A549 (cell line): ENCODE measurements at regions not wholly inside any gene's neighbourhood (a gene's known extent, or its start where the extent isn't known, plus 50 kb on each side); places are given as distances from the start of the nearest gene placed in this dataset.

Source experiments
- ATAC-seq, 2 experiments: fragments of 200-7000 bp in 1 of 2; fragments of >200 bp in 1 of 2; cut with Nextera tagmentation in 1 of 2; cut with Tn5 transposase in 1 of 2; 3 replicates each; pipeline versions ENCODE4 v1.8.0 to v1.9.1; 2018 to 2020; ENCODE audit warnings: mild to moderate bottlenecking in 1 of 2, moderate library complexity in 1 of 2
- CTCF ChIA-PET: fragments of 300-600 bp; sonication (Branson Sonifier 250); formaldehyde crosslinking; extraction: SDS; loops from one replicate; lab custom pipeline; 2021; ENCODE audit warnings: antibody characterized with exemption, inconsistent platforms; lab: Yijun Ruan, JAX
- POLR2A ChIA-PET: fragments of 350-600 bp; formaldehyde crosslinking; extraction: SDS; loops from one replicate; lab custom pipeline; 2021; ENCODE audit warnings: antibody characterized with exemption, inconsistent platforms; lab: Yijun Ruan, JAX
- DNase-seq, 2 experiments: peaks; one replicate each; pipeline versions ENCODE4 v3.0.0 to v3.0.0-alpha.2; 2011 to 2016; ENCODE audit warnings: low read depth in 1 of 2, low spot score in 1 of 2
- FAIRE-seq: peaks from 2 replicates; lab custom pipeline; 2011; peaks lifted over from hg19 to GRCh38; lab: Jason Lieb, UNC
- H3K27ac ChIP-seq, 2 experiments: fragments of >200 bp; sonication (Bioruptor Twin); formaldehyde crosslinking; 3 replicates each; pipeline ENCODE4 v1.5.1; 2016 to 2017
- H3K4me1 ChIP-seq: fragments of >200 bp; sonication (Bioruptor Twin); formaldehyde crosslinking; 3 replicates; pipeline ENCODE4 v1.6.1; 2016
- H3K4me2 ChIP-seq: fragments of >200 bp; sonication (Bioruptor Twin); formaldehyde crosslinking; 3 replicates; pipeline ENCODE4 v1.6.1; 2016
- H3K4me3 ChIP-seq: fragments of >200 bp; sonication (Bioruptor Twin); formaldehyde crosslinking; 3 replicates; pipeline ENCODE4 v1.5.1; 2016
- H3K9me3 ChIP-seq: fragments of >200 bp; sonication (Bioruptor Twin); formaldehyde crosslinking; 3 replicates; pipeline ENCODE4 v1.6.1; 2016
- BHLHE40 ChIP-seq: IDR thresholded peaks from 2 replicates; pipeline ENCODE4 v1.6.1; 2012; ENCODE audit warnings: low read depth, low read length, inconsistent platforms
- E2F6 ChIP-seq: IDR thresholded peaks from 2 replicates; pipeline ENCODE4 v1.6.1; 2012; ENCODE audit warnings: low read depth, borderline replicate concordance
- EHMT2 ChIP-seq: fragments of 200-600 bp; sonication (generic); IDR thresholded peaks from 2 replicates; pipeline ENCODE4 v1.6.1; 2016; ENCODE audit warnings: antibody characterized with exemption, low read depth, mild to moderate bottlenecking, moderate library complexity
- EP300 ChIP-seq, 2 experiments: fragments of >200 bp; sonication (Bioruptor Twin); formaldehyde crosslinking; IDR thresholded peaks; 2 replicates in 1 of 2; 3 replicates in 1 of 2; pipeline ENCODE4 v1.6.1; 2016 to 2017
- FOSL2 ChIP-seq, 2 experiments: fragments of 450-650 bp in 1 of 2; fragments of >200 bp in 1 of 2; sonication (Bioruptor Twin) in 1 of 2; formaldehyde crosslinking; IDR thresholded peaks; 2 replicates each; pipeline versions ENCODE4 v1.5.0 to v1.6.1; 2016 to 2020; ENCODE audit warnings: mild to moderate bottlenecking in 1 of 2, moderate library complexity in 1 of 2
- HEYL ChIP-seq: fragments of 250-450 bp; sonication (Bioruptor Pico); IDR thresholded peaks from 2 replicates; pipeline ENCODE4 v1.8.0; 2021; ENCODE audit warnings: mild to moderate bottlenecking, moderate library complexity
- HOXB13 ChIP-seq: fragments of 250-450 bp; sonication (Bioruptor Pico); IDR thresholded peaks from 2 replicates; pipeline ENCODE4 v1.5.0; 2020; ENCODE audit warnings: low read depth, mild to moderate bottlenecking, moderate library complexity
- JUNB ChIP-seq: fragments of >200 bp; sonication (Bioruptor Twin); formaldehyde crosslinking; IDR thresholded peaks from 2 replicates; pipeline ENCODE4 v1.6.1; 2016
- MAFK ChIP-seq: fragments of 450-650 bp; IDR thresholded peaks from 2 replicates; pipeline ENCODE4 v1.6.1; 2014; ENCODE audit not compliant: partially characterized antibody
- NPAS2 ChIP-seq: fragments of 250-450 bp; sonication (Bioruptor Pico); IDR thresholded peaks from 2 replicates; pipeline ENCODE4 v1.8.0; 2022; ENCODE audit warnings: mild to moderate bottlenecking, moderate library complexity, borderline replicate concordance
- NR3C1 ChIP-seq: fragments of >200 bp; sonication (Bioruptor Twin); formaldehyde crosslinking; IDR thresholded peaks from 3 replicates; pipeline ENCODE4 v1.6.1; 2017
- PBX3 ChIP-seq: IDR thresholded peaks from 2 replicates; pipeline ENCODE4 v1.6.1; 2012
- PHF8 ChIP-seq: fragments of 200-600 bp; sonication (generic); IDR thresholded peaks from 2 replicates; pipeline ENCODE4 v1.6.1; 2016; ENCODE audit warnings: low read depth, mild to moderate bottlenecking, antibody characterized with exemption, moderate library complexity, borderline replicate concordance
- POLR2A ChIP-seq: IDR thresholded peaks from 2 replicates; pipeline ENCODE4 v1.6.1; 2012; ENCODE audit warnings: mild to moderate bottlenecking, low read length
- POLR2AphosphoS2 ChIP-seq: conservative IDR thresholded peaks from 2 replicates; pipeline ENCODE4 v1.6.1; 2012; ENCODE audit warnings: low read length, improper control_type of control experiment, inconsistent platforms
- RCOR1 ChIP-seq: fragments of 150-350 bp; IDR thresholded peaks from 2 replicates; pipeline ENCODE4 v1.6.1; 2014; ENCODE audit warnings: antibody characterized with exemption, low read length, low read depth
- REST ChIP-seq: fragments of 200-600 bp; sonication (generic); IDR thresholded peaks from 2 replicates; pipeline ENCODE4 v1.6.1; 2016; ENCODE audit warnings: antibody characterized with exemption, mild to moderate bottlenecking, moderate library complexity
- TP53 ChIP-seq: fragments of 250-450 bp; sonication (Bioruptor Pico); IDR thresholded peaks from 2 replicates; pipeline ENCODE4 v1.5.0; 2021; ENCODE audit warnings: mild to moderate bottlenecking, moderate library complexity
- WGBS: methylation state at CpG from one replicate; pipeline ENCODE4 v1.1.6; 2017; ENCODE audit errors: missing lambda C conversion rate; 5-methylcytosine and 5-hydroxymethylcytosine counted together

GRCh38 chr21:16619281-16619680, 889.5 kb downstream of the USP25 start:
- FAIRE-seq, result no peak
- TF ChIP-seq POLR2AphosphoS2 (no peak), EHMT2 (no peak), NPAS2 (CRISPR knock-in tag) (no peak)
- TF ChIP-seq, all 56 proteins: peak for 0
- no peaks in the 10 kb centered on the region for H3K9me3 ChIP-seq
- ChIA-PET CTCF (no interaction called here), POLR2A (no interaction called here)
- H3K27ac ChIP-seq, result no peak overlapping the region
- H3K4me1 ChIP-seq, result no peaks in the 10 kb centered on the region
- DNase-seq (no peak), ATAC-seq (no peak)
- WGBS, result 86% methylated on average over 2 of the region's 2 CpGs
- no peak overlapping the region for H3K4me3 ChIP-seq
- H3K4me2 ChIP-seq, result no peak overlapping the region

- DNase-seq (no peak), FAIRE-seq (no peak), ATAC-seq (no peak)
- H3K4me1 ChIP-seq, result no peaks in the 10 kb centered on the region
- 92% methylated on average over 1 of the region's 1 CpG for WGBS
- POLR2A ChIA-PET, result no interaction called here
- TF ChIP-seq E2F6, result no peak
- no peak for TF ChIP-seq JUNB
- no peak for TF ChIP-seq FOSL2 (IDR thresholded peaks at IDR 0.05)
- TF ChIP-seq FOSL2 (CRISPR knock-in tag; IDR thresholded peaks at IDR 0.05), result no peak
- no peak overlapping the region for H3K4me3 ChIP-seq
- CTCF ChIA-PET, result no interaction called here
- no peak overlapping the region for H3K4me2 ChIP-seq
- H3K9me3 ChIP-seq, result no peaks in the 10 kb centered on the region
- no peak overlapping the region for H3K27ac ChIP-seq
Measured at GRCh38 chr21:16620786-16621320, 891.1 kb downstream of the USP25 start.

GRCh38 chr21:16624479-16625118, 888.2 kb upstream of the CXADR start:
- TF ChIP-seq NR3C1 (no peak), EHMT2 (no peak), PBX3 (no peak), POLR2A (no peak), RCOR1 (no peak), BHLHE40 (no peak), HOXB13 (CRISPR knock-in tag) (no peak), EP300 (IDR thresholded peaks at IDR 0.05) (no peak), PHF8 (no peak), HEYL (no peak), REST (no peak), MAFK (no peak), TP53 (CRISPR knock-in tag) (no peak)
- ChIA-PET CTCF (no interaction called here), POLR2A (no interaction called here)
- no peak overlapping the region for H3K27ac ChIP-seq
- no peak overlapping the region for H3K4me2 ChIP-seq
- no peak for DNase-seq
- FAIRE-seq, result no peak
- 78% methylated on average over 5 of the region's 5 CpGs for WGBS
- no peak for ATAC-seq
- H3K9me3 ChIP-seq, result no peaks in the 10 kb centered on the region
- no peak overlapping the region for H3K4me3 ChIP-seq
- no peaks in the 10 kb centered on the region for H3K4me1 ChIP-seq
